H9 (cell line): ENCODE measurements at regions not wholly inside any gene's neighbourhood (a gene's known extent, or its start where the extent isn't known, plus 50 kb on each side); places are given as distances from the start of the nearest gene placed in this dataset.
A peak's percentile ranks its signal among the peaks of the same experiment; 100 is the strongest.

Source experiments
- DNase-seq: peaks from one replicate; pipeline ENCODE4 v3.0.0-alpha.2; 2017
- H2AFZ ChIP-seq: one replicate; pipeline ENCODE4 v1.6.1; 2013; ENCODE audit warnings: mild to moderate bottlenecking, low read length, control low read depth, moderate library complexity
- H2AK5ac ChIP-seq: 2 replicates; pipeline ENCODE4 v1.6.1; 2013; ENCODE audit warnings: low read length, control low read depth, mixed read lengths; ENCODE audit not compliant: insufficient read length
- H2BK120ac ChIP-seq: one replicate; pipeline ENCODE4 v1.6.1; 2013; ENCODE audit warnings: low read depth, mild to moderate bottlenecking, low read length, control low read depth, inconsistent platforms; ENCODE audit not compliant: poor library complexity, severe bottlenecking
- H2BK12ac ChIP-seq: 2 replicates; pipeline ENCODE4 v1.6.1; 2013; ENCODE audit warnings: low read length, control low read depth, mixed read lengths, low read depth; ENCODE audit not compliant: insufficient read length
- H2BK15ac ChIP-seq: 2 replicates; pipeline ENCODE4 v1.6.1; 2013; ENCODE audit warnings: low read depth, low read length, control low read depth
- H2BK20ac ChIP-seq: one replicate; pipeline ENCODE4 v1.6.1; 2013; ENCODE audit warnings: low read depth, mild to moderate bottlenecking, low read length, control low read depth, inconsistent platforms; ENCODE audit not compliant: poor library complexity, severe bottlenecking
- H2BK5ac ChIP-seq: 2 replicates; pipeline ENCODE4 v1.6.1; 2013; ENCODE audit warnings: low read length, control low read depth, mixed read lengths; ENCODE audit not compliant: insufficient read length
- H3K14ac ChIP-seq: 2 replicates; pipeline ENCODE4 v1.6.1; 2013; ENCODE audit warnings: low read length, control low read depth; ENCODE audit not compliant: insufficient read depth
- H3K18ac ChIP-seq: 2 replicates; pipeline ENCODE4 v1.6.1; 2013; ENCODE audit warnings: low read depth, mild to moderate bottlenecking, mixed read lengths, low read length, control low read depth; ENCODE audit not compliant: insufficient read length
- H3K23ac ChIP-seq: 2 replicates; pipeline ENCODE4 v1.6.1; 2013; ENCODE audit warnings: low read length, control low read depth, mixed read lengths, low read depth; ENCODE audit not compliant: insufficient read length
- H3K23me2 ChIP-seq: 2 replicates; pipeline ENCODE4 v1.6.1; 2013; ENCODE audit warnings: low read depth, mild to moderate bottlenecking, mixed read lengths, low read length, control low read depth; ENCODE audit not compliant: insufficient read length, poor library complexity, severe bottlenecking
- H3K27ac ChIP-seq: 2 replicates; pipeline ENCODE4 v1.5.1; 2013; ENCODE audit warnings: low read length, control low read depth, mixed read lengths, low read depth; ENCODE audit not compliant: insufficient read length
- H3K27me3 ChIP-seq: 2 replicates; pipeline ENCODE4 v1.6.1; 2013; ENCODE audit warnings: low read length, control low read depth, inconsistent platforms; ENCODE audit not compliant: insufficient read depth
- H3K4ac ChIP-seq: 2 replicates; pipeline ENCODE4 v1.6.1; 2013; ENCODE audit warnings: low read depth, mild to moderate bottlenecking, control low read depth, inconsistent platforms, low read length, moderate library complexity
- H3K4me1 ChIP-seq: 2 replicates; pipeline ENCODE4 v1.6.1; 2013; ENCODE audit warnings: low read length, control low read depth, inconsistent platforms; ENCODE audit not compliant: insufficient read depth
- H3K4me2 ChIP-seq: 2 replicates; pipeline ENCODE4 v1.6.1; 2013; ENCODE audit warnings: low read length, control low read depth, mixed read lengths; ENCODE audit not compliant: insufficient read length, insufficient read depth
- H3K56ac ChIP-seq: 2 replicates; pipeline ENCODE4 v1.6.1; 2013; ENCODE audit warnings: low read depth, mild to moderate bottlenecking, mixed read lengths, low read length, control low read depth; ENCODE audit not compliant: insufficient read length
- H3K79me1 ChIP-seq: 2 replicates; pipeline ENCODE4 v1.6.1; 2013; ENCODE audit warnings: low read depth, mild to moderate bottlenecking, moderate library complexity, low read length, control low read depth, inconsistent platforms; ENCODE audit not compliant: insufficient read depth, poor library complexity, severe bottlenecking
- H3K79me2 ChIP-seq: 2 replicates; pipeline ENCODE4 v1.6.1; 2013; ENCODE audit warnings: low read length, control low read depth, inconsistent platforms; ENCODE audit not compliant: insufficient read depth
- H3K9ac ChIP-seq: 2 replicates; pipeline ENCODE4 v1.6.1; 2013; ENCODE audit warnings: low read length, control low read depth, mixed read lengths; ENCODE audit not compliant: insufficient read length; ENCODE audit errors: extremely low read depth
- H3K9me3 ChIP-seq: one replicate; pipeline ENCODE4 v1.6.1; 2013; ENCODE audit warnings: low read depth, low read length, inconsistent platforms; ENCODE audit not compliant: control insufficient read depth
- H3T11ph ChIP-seq: one replicate; pipeline ENCODE4 v1.6.1; 2013; ENCODE audit warnings: mild to moderate bottlenecking, low read length, control low read depth, inconsistent platforms
- H4K20me1 ChIP-seq: one replicate; pipeline ENCODE4 v1.6.1; 2013; ENCODE audit not compliant: control insufficient read depth, insufficient read length, insufficient read depth
- H4K5ac ChIP-seq: 2 replicates; pipeline ENCODE4 v1.6.1; 2013; ENCODE audit warnings: low read depth, mild to moderate bottlenecking, mixed read lengths, low read length, control low read depth; ENCODE audit not compliant: insufficient read length
- H4K8ac ChIP-seq: replicated peaks from 2 replicates; pipeline ENCODE4 v1.6.1; 2013; ENCODE audit warnings: low read length, control low read depth, mixed read lengths, low read depth; ENCODE audit not compliant: insufficient read length
- H4K91ac ChIP-seq: 2 replicates; pipeline ENCODE4 v1.6.1; 2013; ENCODE audit warnings: low read depth, mild to moderate bottlenecking, moderate library complexity, mixed read lengths, low read length, control low read depth; ENCODE audit not compliant: insufficient read length
- H3K27ac Mint-ChIP-seq, 3 experiments: 2 replicates in 2 of 3; 3 replicates in 1 of 3; pipeline ENCODE4 v1.8.0; 2020 to 2021; ENCODE audit warnings: mixed read lengths in 3 of 3, mild to moderate bottlenecking in 1 of 3, moderate library complexity in 1 of 3
- H3K27me3 Mint-ChIP-seq: 2 replicates; pipeline ENCODE4 v1.8.0; 2021; ENCODE audit warnings: low read depth, mild to moderate bottlenecking, moderate library complexity, mixed read lengths
- H3K36me3 Mint-ChIP-seq, 3 experiments: 2 replicates in 2 of 3; 3 replicates in 1 of 3; pipeline ENCODE4 v1.8.0; 2020 to 2021; ENCODE audit warnings: low read depth in 3 of 3, mixed read lengths in 3 of 3; ENCODE audit not compliant: insufficient read depth in 1 of 3
- H3K4me1 Mint-ChIP-seq, 2 experiments: 2 replicates each; pipeline ENCODE4 v1.8.0; 2020; ENCODE audit warnings: mixed read lengths in 2 of 2
- H3K4me3 Mint-ChIP-seq, 2 experiments: 2 replicates in 1 of 2; 3 replicates in 1 of 2; pipeline ENCODE4 v1.8.0; 2020 to 2021; ENCODE audit warnings: mild to moderate bottlenecking in 2 of 2, mixed read lengths in 2 of 2, moderate library complexity in 1 of 2
- H3K9me3 Mint-ChIP-seq, 2 experiments: 2 replicates in 1 of 2; 3 replicates in 1 of 2; pipeline ENCODE4 v1.8.0; 2020; ENCODE audit warnings: mild to moderate bottlenecking in 2 of 2, mixed read lengths in 2 of 2, moderate library complexity in 1 of 2
- CTCF ChIP-seq: fragments of 200-600 bp; sonication (generic); conservative IDR thresholded peaks from 3 replicates; pipeline ENCODE4 v1.8.0; 2021; ENCODE audit warnings: antibody characterized with exemption, mild to moderate bottlenecking
- whole genome bisulfite sequencing: extraction: QIAGEN DNeasy Blood & Tissue Kit; methylation state at CpG from one replicate; pipeline ENCODE4 v1.1.7; 2013; ENCODE audit warnings: missing lambda C conversion rate, low lambda C conversion rate, mixed read lengths; ENCODE audit not compliant: insufficient read length; ENCODE audit errors: extremely low coverage; 5-methylcytosine and 5-hydroxymethylcytosine counted together

GRCh38 chr16:65698791-65699321, 577.0 kb upstream of the CDH11 start:
- H3K23ac ChIP-seq: no peak overlapping the region
- no peaks in the 10 kb centered on the region for H3K4me1 ChIP-seq
- H3T11ph ChIP-seq: no peak overlapping the region
- H2BK5ac ChIP-seq: no peak overlapping the region
- peak overlapping the region; percentile 74 for H2AFZ ChIP-seq
- H3K9ac ChIP-seq: no peak overlapping the region
- no peak overlapping the region for H4K8ac ChIP-seq
- peaks cover 18 to 23% of the 10 kb centered on the region in 2 experiments for H3K4me1 Mint-ChIP-seq
- H3K14ac ChIP-seq: no peak overlapping the region
- WGBS: no CpG with 5 or more reads among the region's 4 CpGs
- H3K79me1 ChIP-seq: no peaks in the 10 kb centered on the region
- no peak overlapping the region for H3K18ac ChIP-seq
- H3K23me2 ChIP-seq: no peaks in the 10 kb centered on the region
- no peaks in the 10 kb centered on the region for H3K9me3 ChIP-seq
- H3K9me3 Mint-ChIP-seq: no peaks in the 10 kb centered on the region; a peak in 1 of 5 replicates
- no peak overlapping the region for H2BK12ac ChIP-seq
- no peak overlapping the region for H3K4ac ChIP-seq
- no peak overlapping the region for H3K27ac ChIP-seq
- no peak overlapping the region for H2BK120ac ChIP-seq
- H3K27me3 ChIP-seq: no peaks in the 10 kb centered on the region
- no peaks in the 10 kb centered on the region for H4K20me1 ChIP-seq
- no peak overlapping the region for H2BK15ac ChIP-seq
- H2AK5ac ChIP-seq: no peak overlapping the region
- no peaks in the 10 kb centered on the region for H3K27me3 Mint-ChIP-seq
- no peak for DNase-seq
- H4K5ac ChIP-seq: no peak overlapping the region
- no peak overlapping the region for H3K4me3 Mint-ChIP-seq
- H3K56ac ChIP-seq: no peak overlapping the region
- H3K79me2 ChIP-seq: no peaks in the 10 kb centered on the region
- no peak overlapping the region for H3K27ac Mint-ChIP-seq
- H2BK20ac ChIP-seq: no peak overlapping the region
- no peak overlapping the region for H3K4me2 ChIP-seq
- TF ChIP-seq CTCF: no peak
- H4K91ac ChIP-seq: no peak overlapping the region
- no peaks in the 10 kb centered on the region; a peak in 3 of 7 replicates for H3K36me3 Mint-ChIP-seq
